ENCODE measurements at regions not wholly inside any gene's neighbourhood (a gene's known extent, or its start where the extent isn't known, plus 50 kb on each side); places are given as distances from the start of the nearest gene placed in this dataset.

DNA sequence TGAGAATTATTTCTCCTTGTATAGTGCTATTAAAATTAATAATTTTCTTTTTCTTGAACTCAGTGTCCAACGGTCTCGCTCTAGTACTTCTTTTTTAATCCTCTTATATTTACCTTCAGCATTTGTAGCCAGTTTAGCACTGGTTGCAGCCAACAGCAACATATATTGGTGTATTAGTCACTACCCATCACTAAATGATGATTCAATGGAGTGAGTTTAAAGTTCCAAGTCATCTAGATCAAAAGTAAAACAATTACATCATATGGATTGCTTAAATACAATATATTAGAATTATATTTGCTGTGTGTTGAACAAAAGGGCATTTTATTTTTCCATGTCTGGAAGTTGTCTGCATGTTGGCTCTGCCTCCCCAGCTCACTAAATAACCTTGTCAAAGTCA lies 591.8 kb downstream of the ADGRL2 start:
- TF ChIP-seq, protein P1, sequence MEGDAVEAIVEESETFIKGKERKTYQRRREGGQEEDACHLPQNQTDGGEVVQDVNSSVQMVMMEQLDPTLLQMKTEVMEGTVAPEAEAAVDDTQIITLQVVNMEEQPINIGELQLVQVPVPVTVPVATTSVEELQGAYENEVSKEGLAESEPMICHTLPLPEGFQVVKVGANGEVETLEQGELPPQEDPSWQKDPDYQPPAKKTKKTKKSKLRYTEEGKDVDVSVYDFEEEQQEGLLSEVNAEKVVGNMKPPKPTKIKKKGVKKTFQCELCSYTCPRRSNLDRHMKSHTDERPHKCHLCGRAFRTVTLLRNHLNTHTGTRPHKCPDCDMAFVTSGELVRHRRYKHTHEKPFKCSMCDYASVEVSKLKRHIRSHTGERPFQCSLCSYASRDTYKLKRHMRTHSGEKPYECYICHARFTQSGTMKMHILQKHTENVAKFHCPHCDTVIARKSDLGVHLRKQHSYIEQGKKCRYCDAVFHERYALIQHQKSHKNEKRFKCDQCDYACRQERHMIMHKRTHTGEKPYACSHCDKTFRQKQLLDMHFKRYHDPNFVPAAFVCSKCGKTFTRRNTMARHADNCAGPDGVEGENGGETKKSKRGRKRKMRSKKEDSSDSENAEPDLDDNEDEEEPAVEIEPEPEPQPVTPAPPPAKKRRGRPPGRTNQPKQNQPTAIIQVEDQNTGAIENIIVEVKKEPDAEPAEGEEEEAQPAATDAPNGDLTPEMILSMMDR (IDR thresholded peaks at IDR 0.05): no peak
- TF ChIP-seq EP300 (IDR thresholded peaks at IDR 0.05): no peak
- 43 to 88% methylated on average over 2 of the region's 2 CpGs for WGBS, 2 donors (ENCODE audit: low coverage in 1 of 2)
- no peaks in the 10 kb centered on the region for H3K36me3 ChIP-seq
- H3K27ac ChIP-seq: no peak overlapping the region
- H3K9me3 ChIP-seq: no peaks in the 10 kb centered on the region
- ATAC-seq: no peak
- H3K27me3 ChIP-seq: no peaks in the 10 kb centered on the region
- no peaks in the 10 kb centered on the region for H3K4me1 ChIP-seq
- H3K4me3 ChIP-seq: no peak overlapping the region

DNA sequence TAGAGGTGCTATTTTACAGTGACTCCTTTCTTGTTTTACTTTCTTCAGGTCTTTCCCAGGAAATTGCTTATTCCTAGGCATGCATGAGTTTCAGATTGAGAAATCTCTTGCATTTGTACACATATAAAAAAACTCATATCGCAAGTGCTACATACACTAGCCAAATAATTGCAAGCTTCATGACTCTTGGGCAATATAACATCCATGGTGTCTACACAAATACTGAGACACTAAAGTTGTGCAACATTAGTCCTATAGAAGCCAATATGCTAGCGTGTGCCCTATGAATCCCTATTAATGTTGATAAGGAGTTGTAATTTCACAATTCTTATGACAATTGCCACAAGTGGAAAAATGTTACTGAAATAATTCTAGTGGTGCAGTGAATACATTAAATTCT lies 591.0 kb downstream of the ADGRL2 start:
- H3K9me3 ChIP-seq: no peaks in the 10 kb centered on the region
- H3K27me3 ChIP-seq: no peaks in the 10 kb centered on the region
- no peaks in the 10 kb centered on the region for H3K36me3 ChIP-seq
- H3K4me3 ChIP-seq: no peak overlapping the region
- H3K4me1 ChIP-seq: no peaks in the 10 kb centered on the region
- no peak for TF ChIP-seq POLR2A (IDR thresholded peaks at IDR 0.05)
- no peak for TF ChIP-seq POLR2AphosphoS5 (IDR thresholded peaks at IDR 0.05)
- H3K27ac ChIP-seq: no peak overlapping the region
- ATAC-seq: no peak
- 92 to 100% methylated on average over 1 to 2 of the region's 2 CpGs for WGBS, 2 donors (ENCODE audit: low coverage in 1 of 2)

DNA sequence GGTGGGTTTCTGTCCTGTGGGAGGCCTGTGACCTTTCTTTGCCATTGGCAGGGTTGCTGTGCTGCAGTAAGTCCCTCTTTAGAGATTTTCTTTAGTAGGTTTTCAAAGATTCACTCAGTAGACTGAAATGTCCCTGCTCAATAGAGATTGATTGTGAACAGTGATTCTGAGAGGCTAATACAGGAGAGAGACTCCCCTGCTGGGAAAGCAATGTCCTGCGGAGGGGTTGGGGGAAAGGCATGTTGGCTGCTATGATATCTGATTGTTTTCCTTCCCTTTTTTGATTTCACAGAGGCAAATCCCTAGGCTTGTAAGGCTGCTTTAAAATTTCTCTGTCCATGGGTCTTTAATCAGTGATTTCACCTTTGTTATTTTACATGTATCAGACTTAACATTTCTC lies 589.9 kb downstream of the ADGRL2 start:
- Histone ChIP-seq H3K27me3 (no peaks in the 10 kb centered on the region), H3K9me3 (no peaks in the 10 kb centered on the region), H3K4me1 (no peaks in the 10 kb centered on the region), H3K36me3 (no peaks in the 10 kb centered on the region), H3K27ac (no peak overlapping the region), H3K4me3 (no peak overlapping the region)
- 80 to 88% methylated on average over 1 of the region's 1 CpG for WGBS, 2 donors (ENCODE audit: low coverage in 1 of 2)
- ATAC-seq: no peak
- no peak for TF ChIP-seq EP300 (IDR thresholded peaks at IDR 0.05)
- TF ChIP-seq POLR2A (IDR thresholded peaks at IDR 0.05): no peak
- no peak for TF ChIP-seq POLR2AphosphoS5 (IDR thresholded peaks at IDR 0.05)
- TF ChIP-seq, protein P1 (IDR thresholded peaks at IDR 0.05): no peak

DNA sequence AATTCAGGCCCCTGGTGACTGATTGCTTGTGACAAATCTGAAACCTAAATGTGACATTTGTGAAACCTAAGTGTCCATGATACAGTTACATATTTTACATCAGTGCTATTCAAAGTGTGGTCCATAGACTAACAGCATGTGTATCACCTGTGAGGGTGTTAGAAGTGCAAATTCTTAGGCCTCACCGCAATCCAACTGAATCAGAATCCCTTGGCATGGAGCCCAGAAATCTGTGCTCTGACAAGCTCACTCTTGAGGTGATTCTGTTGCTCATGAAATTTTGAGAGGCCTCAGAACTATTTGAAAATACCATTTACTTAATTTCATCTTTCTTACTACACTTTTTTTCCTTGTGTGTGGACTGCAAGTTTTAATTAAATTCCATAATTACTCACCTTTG lies 587.9 kb downstream of the ADGRL2 start:
- ATAC-seq: no peak
- Histone ChIP-seq H3K4me1 (no peaks in the 10 kb centered on the region), H3K27ac (no peak overlapping the region), H3K9me3 (no peaks in the 10 kb centered on the region), H3K36me3 (no peaks in the 10 kb centered on the region), H3K27me3 (no peaks in the 10 kb centered on the region), H3K4me3 (no peak overlapping the region)
- 69 to 86% methylated on average over 1 of the region's 1 CpG for WGBS, 2 donors (ENCODE audit: low coverage in 1 of 2)
- TF ChIP-seq EP300 (IDR thresholded peaks at IDR 0.05) (no peak), POLR2AphosphoS5 (IDR thresholded peaks at IDR 0.05) (no peak), POLR2A (IDR thresholded peaks at IDR 0.05) (no peak)
- TF ChIP-seq, protein P1 (IDR thresholded peaks at IDR 0.05): no peak

DNA sequence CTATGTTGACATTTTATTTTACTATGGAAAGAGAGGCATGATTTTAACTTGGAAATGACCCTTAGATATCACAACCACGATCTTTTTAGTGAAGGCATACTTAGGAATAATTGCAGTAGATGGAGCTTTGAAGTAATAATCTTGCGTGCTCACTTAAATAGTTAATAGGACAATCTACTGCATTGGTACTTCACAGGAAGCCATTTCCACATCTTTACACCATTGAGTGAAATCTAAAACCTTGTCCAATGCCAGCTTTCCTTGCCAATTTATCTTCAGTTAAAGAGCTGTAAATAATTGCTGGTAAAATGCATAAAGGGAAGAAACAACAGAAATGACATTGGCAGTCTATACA lies 586.3 kb downstream of the ADGRL2 start:
- H3K4me1 ChIP-seq: no peaks in the 10 kb centered on the region
- WGBS, 2 donors (ENCODE audit: low coverage in 1 of 2): 73 to 80% methylated on average over 2 of the region's 2 CpGs
- H3K36me3 ChIP-seq: no peaks in the 10 kb centered on the region
- no peaks in the 10 kb centered on the region for H3K27me3 ChIP-seq
- TF ChIP-seq POLR2AphosphoS5 (IDR thresholded peaks at IDR 0.05) (no peak), EP300 (IDR thresholded peaks at IDR 0.05) (no peak), POLR2A (IDR thresholded peaks at IDR 0.05) (no peak)
- TF ChIP-seq, protein P1 (IDR thresholded peaks at IDR 0.05): no peak
- ATAC-seq: no peak
- H3K27ac ChIP-seq: no peak overlapping the region
- H3K4me3 ChIP-seq: no peak overlapping the region
- no peaks in the 10 kb centered on the region for H3K9me3 ChIP-seq
